GM04503 (cell line): ENCODE measurements at regions not wholly inside any gene's neighbourhood (a gene's known extent, or its start where the extent isn't known, plus 50 kb on each side); places are given as distances from the start of the nearest gene placed in this dataset.
"Not testable (repeated sequence)": the region's sequence is repeated elsewhere in the genome, so short reads cannot be mapped to it uniquely, and the experiment has no call there.

ENCODE experiments used
- DNase-seq: peaks from one replicate; pipeline ENCODE4 v3.0.0-alpha.2; 2012; ENCODE audit warnings: low read depth

GRCh38 chr2:209070262-209070661, 353.6 kb upstream of the MAP2 start:
- DNase-seq = no peak

GRCh38 chr2:209073151-209073550, 350.7 kb upstream of the MAP2 start:
- no peak for DNase-seq

- DNase-seq = no peak
These were observed 349.1 kb upstream of the MAP2 start for GRCh38 chr2:209074711-209075110.

- DNase-seq = no peak
These were observed 347.7 kb upstream of the MAP2 start for GRCh38 chr2:209076151-209076550.

GRCh38 chr2:209086761-209087160, 337.1 kb upstream of the MAP2 start:
- DNase-seq = no peak

GRCh38 chr2:209091056-209091455, 332.8 kb upstream of the MAP2 start:
- DNase-seq = no peak

- no peak for DNase-seq
These were observed 329.6 kb upstream of the MAP2 start for GRCh38 chr2:209094221-209094620.

- DNase-seq = no peak
These were observed 328.4 kb upstream of the MAP2 start for GRCh38 chr2:209095432-209095831.

- DNase-seq = no peak
These were observed 326.7 kb upstream of the MAP2 start for GRCh38 chr2:209097168-209097567.

GRCh38 chr2:209102319-209102718, 321.5 kb upstream of the MAP2 start:
- DNase-seq = no peak

- no peak for DNase-seq
These were observed 310.8 kb upstream of the MAP2 start for GRCh38 chr2:209113026-209113425.

GRCh38 chr2:209114588-209115240, 309.1 kb upstream of the MAP2 start:
- DNase-seq = no peak

GRCh38 chr2:209121691-209122090, 302.2 kb upstream of the MAP2 start:
- DNase-seq = no peak

- DNase-seq = no peak
These were observed 298.6 kb upstream of the MAP2 start for GRCh38 chr2:209125291-209125690.

GRCh38 chr2:209138079-209138478, 285.8 kb upstream of the MAP2 start:
- no peak for DNase-seq

GRCh38 chr2:209141142-209141541, 282.7 kb upstream of the MAP2 start:
- DNase-seq = no peak

GRCh38 chr2:209141818-209142217, 282.0 kb upstream of the MAP2 start:
- DNase-seq = no peak

- not testable (repeated sequence) for DNase-seq
These were observed 278.6 kb upstream of the MAP2 start for GRCh38 chr2:209145220-209145691.

GRCh38 chr2:209145941-209146681, 277.7 kb upstream of the MAP2 start:
- no peak for DNase-seq

- no peak for DNase-seq
These were observed 277.0 kb upstream of the MAP2 start for GRCh38 chr2:209146682-209147320.

GRCh38 chr2:209147981-209148380, 275.9 kb upstream of the MAP2 start:
- DNase-seq = no peak

- no peak for DNase-seq
These were observed 262.9 kb upstream of the MAP2 start for GRCh38 chr2:209160800-209161588.
